OCI-LY3 (cell line): ENCODE measurements at regions not wholly inside any gene's neighbourhood (a gene's known extent, or its start where the extent isn't known, plus 50 kb on each side); places are given as distances from the start of the nearest gene placed in this dataset.
A peak's percentile ranks its signal among the peaks of the same experiment; 100 is the strongest.

Source experiments
- H2AFZ ChIP-seq: fragments of 200-600, 300-600 bp; shearing (Covaris generic); 2 replicates; pipeline ENCODE4 v1.6.0; 2014; ENCODE audit warnings: antibody characterized with exemption, low read depth, low read length
- H3K27ac ChIP-seq: fragments of 200-600, 300-600 bp; sonication (generic); 2 replicates; pipeline ENCODE4 v1.5.1; 2014; ENCODE audit warnings: mild to moderate bottlenecking, low read length, moderate library complexity, mixed read lengths
- H3K27me3 ChIP-seq: fragments of 200-600, 300-600 bp; sonication (generic); 2 replicates; pipeline ENCODE4 v1.6.1; 2014; ENCODE audit warnings: low read depth, low read length, mixed read lengths
- H3K36me3 ChIP-seq: fragments of 200-600, 300-600 bp; sonication (generic); replicated peaks from 2 replicates; pipeline ENCODE3; 2014; ENCODE audit warnings: low read depth, low read length, mixed read lengths
- H3K4me1 ChIP-seq: fragments of 300-600, 200-600 bp; sonication (generic); 2 replicates; pipeline ENCODE4 v1.6.1; 2014; ENCODE audit warnings: low read length, mixed read lengths
- H3K4me2 ChIP-seq: fragments of 200-600, 300-600 bp; sonication (generic); 2 replicates; pipeline ENCODE4 v1.6.1; 2014; ENCODE audit warnings: low read length, mixed read lengths
- H3K4me3 ChIP-seq: fragments of 300-600, 200-600 bp; sonication (generic); 2 replicates; pipeline ENCODE4 v1.5.1; 2014; ENCODE audit warnings: antibody characterized with exemption, mild to moderate bottlenecking, low read length, moderate library complexity
- H3K79me2 ChIP-seq: fragments of 300-600, 200-600 bp; shearing (Covaris generic); 2 replicates; pipeline ENCODE4 v1.6.1; 2014; ENCODE audit warnings: mild to moderate bottlenecking, low read length, mixed read lengths
- H3K9ac ChIP-seq: fragments of 300-600, 200-600 bp; shearing (Covaris generic); 2 replicates; pipeline ENCODE4 v1.6.0; 2014; ENCODE audit warnings: mild to moderate bottlenecking, low read length, moderate library complexity
- H3K9me3 ChIP-seq: fragments of 200-600, 300-600 bp; shearing (Covaris generic); 2 replicates; pipeline ENCODE4 v1.6.1; 2014; ENCODE audit warnings: low read length, mixed read lengths; ENCODE audit not compliant: insufficient read depth
- H4K20me1 ChIP-seq: fragments of 200-600, 300-600 bp; sonication (generic); 2 replicates; pipeline ENCODE4 v1.6.1; 2016; ENCODE audit warnings: low read length, mixed read lengths; ENCODE audit not compliant: insufficient read depth
- CTCF ChIP-seq: fragments of 200-600, 300-600 bp; sonication (generic); IDR thresholded peaks from 2 replicates; pipeline ENCODE4 v1.5.1; 2014; ENCODE audit warnings: antibody characterized with exemption, low read length, low read depth
- EZH2phosphoT487 ChIP-seq: fragments of 200-600 bp; shearing (Covaris generic); IDR thresholded peaks from 2 replicates; pipeline ENCODE4 v1.6.1; 2018; ENCODE audit warnings: antibody characterized with exemption, mixed run types, low read depth

DNA sequence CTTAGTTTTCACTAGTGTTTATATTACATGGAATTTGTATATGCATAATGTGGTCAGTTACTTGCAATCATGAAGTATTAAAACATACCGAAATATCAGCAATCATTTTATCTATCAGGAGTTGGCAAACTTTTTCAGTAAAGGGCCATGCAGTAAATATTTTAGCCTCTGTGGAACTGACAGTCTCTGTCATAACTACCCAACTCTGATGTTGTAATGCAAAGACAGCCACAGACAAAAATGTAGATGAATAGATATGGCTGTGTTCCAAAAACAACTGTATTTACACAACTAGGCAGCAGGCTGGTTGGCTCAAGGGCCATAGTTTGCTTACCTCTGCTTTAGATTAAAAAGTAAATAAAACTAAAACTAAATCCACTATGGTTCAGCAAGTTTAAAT, 200.2 kb downstream of the HS3ST1 start:
- Histone ChIP-seq H3K9me3 (no peaks in the 10 kb centered on the region), H3K4me2 (no peak overlapping the region), H3K4me3 (no peak overlapping the region)

DNA sequence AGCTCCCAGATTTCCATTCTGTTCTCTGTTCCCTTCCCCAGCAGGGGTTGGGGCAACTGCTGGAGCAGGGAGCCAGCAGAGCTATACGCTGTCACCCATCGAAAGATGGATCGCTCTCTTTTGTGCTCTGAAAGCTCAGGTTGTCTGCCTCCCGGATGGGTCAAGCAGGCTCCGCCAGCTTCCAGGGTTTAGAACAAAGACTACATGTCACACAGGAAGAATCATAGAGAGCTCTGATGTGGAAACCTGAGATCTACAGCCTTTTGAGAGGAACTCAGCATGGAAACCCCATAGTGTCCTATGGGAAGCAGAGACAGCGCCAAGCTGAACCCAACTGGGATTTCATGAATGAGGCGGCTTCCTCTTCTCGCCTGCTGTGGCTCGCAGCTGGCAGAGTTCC, 205.4 kb downstream of the HS3ST1 start:
- no peaks in the 10 kb centered on the region for H3K9me3 ChIP-seq
- no peak for TF ChIP-seq CTCF
- no peak for TF ChIP-seq EZH2phosphoT487
- H3K27ac ChIP-seq: no peak overlapping the region

More for the DNA sequence above, 200.2 kb downstream of the HS3ST1 start:
- no peaks in the 10 kb centered on the region for H3K79me2 ChIP-seq
- no peak overlapping the region for H2AFZ ChIP-seq
- H3K27me3 ChIP-seq: no peaks in the 10 kb centered on the region
- no peak overlapping the region for H3K27ac ChIP-seq
- TF ChIP-seq CTCF: no peak
- TF ChIP-seq EZH2phosphoT487: no peak
- H3K4me1 ChIP-seq: no peaks in the 10 kb centered on the region
- no peak overlapping the region for H3K9ac ChIP-seq
- H4K20me1 ChIP-seq: no peaks in the 10 kb centered on the region
- no peaks in the 10 kb centered on the region for H3K36me3 ChIP-seq

DNA sequence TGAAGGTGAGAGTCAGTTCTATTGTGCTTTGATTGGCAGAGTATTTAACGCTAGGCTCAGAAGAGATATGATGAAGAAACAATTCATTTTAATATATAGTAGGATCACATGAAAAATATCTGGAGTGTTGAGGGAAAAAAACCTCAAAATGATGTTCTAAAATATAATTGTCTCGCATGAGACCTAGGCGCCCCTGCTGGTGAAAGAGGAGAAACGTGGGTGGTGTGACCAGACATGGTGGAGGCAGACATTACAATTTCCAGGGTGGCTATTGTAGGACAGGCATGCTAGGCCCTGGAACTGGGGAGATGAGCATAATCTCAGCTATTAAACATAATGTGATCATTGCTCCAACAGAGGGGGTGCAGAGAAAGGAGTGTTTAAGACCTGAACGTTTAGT, 210.0 kb downstream of the HS3ST1 start:
- H3K27ac ChIP-seq: no peak overlapping the region
- TF ChIP-seq CTCF (peak; percentile 46), EZH2phosphoT487 (no peak)
- H3K4me2 ChIP-seq: no peak overlapping the region
- H4K20me1 ChIP-seq: no peaks in the 10 kb centered on the region
- no peaks in the 10 kb centered on the region for H3K79me2 ChIP-seq
- H2AFZ ChIP-seq: no peak overlapping the region
- no peak overlapping the region for H3K4me3 ChIP-seq
- no peaks in the 10 kb centered on the region for H3K9me3 ChIP-seq
- no peaks in the 10 kb centered on the region for H3K36me3 ChIP-seq
- no peaks in the 10 kb centered on the region for H3K4me1 ChIP-seq
- no peak overlapping the region for H3K9ac ChIP-seq
- no peaks in the 10 kb centered on the region for H3K27me3 ChIP-seq

More for the DNA sequence above, 205.4 kb downstream of the HS3ST1 start:
- Histone ChIP-seq H3K4me2 (no peak overlapping the region), H2AFZ (no peak overlapping the region), H3K27me3 (no peaks in the 10 kb centered on the region), H3K4me1 (no peaks in the 10 kb centered on the region), H3K36me3 (no peaks in the 10 kb centered on the region), H3K4me3 (no peak overlapping the region), H3K79me2 (no peaks in the 10 kb centered on the region), H4K20me1 (no peaks in the 10 kb centered on the region), H3K9ac (no peak overlapping the region)

GRCh38 chr4:11216520-11216919, 212.2 kb downstream of the HS3ST1 start:
- no peaks in the 10 kb centered on the region for H3K36me3 ChIP-seq
- H3K4me1 ChIP-seq: no peaks in the 10 kb centered on the region
- H3K9me3 ChIP-seq: no peaks in the 10 kb centered on the region
- no peak overlapping the region for H3K4me3 ChIP-seq
- TF ChIP-seq EZH2phosphoT487 (no peak), CTCF (no peak)
- no peak overlapping the region for H3K4me2 ChIP-seq
- no peak overlapping the region for H3K27ac ChIP-seq
- H2AFZ ChIP-seq: no peak overlapping the region
- H3K9ac ChIP-seq: no peak overlapping the region
- no peaks in the 10 kb centered on the region for H3K27me3 ChIP-seq
- no peaks in the 10 kb centered on the region for H4K20me1 ChIP-seq
- no peaks in the 10 kb centered on the region for H3K79me2 ChIP-seq
